Caco-2 (cell line): ENCODE measurements at regions not wholly inside any gene's neighbourhood (a gene's known extent, or its start where the extent isn't known, plus 50 kb on each side); places are given as distances from the start of the nearest gene placed in this dataset.

Source experiments
- BruUV-seq: library from RNA; stranded (reverse); fragments of 400-500 nt; replicated peaks from 2 replicates; lab custom pipeline; 2021; lab: Mats Ljungman, UMichigan
- CTCF ChIA-PET: fragments of 300-600 bp; sonication (Branson Sonifier 250); formaldehyde crosslinking; loops from one replicate; lab custom pipeline; 2022; ENCODE audit warnings: antibody characterized with exemption; lab: Charles Lee
- POLR2A ChIA-PET: fragments of 300-600 bp; sonication (Branson Sonifier 250); formaldehyde crosslinking; loops from one replicate; lab custom pipeline; 2022; ENCODE audit warnings: antibody characterized with exemption; lab: Charles Lee
- DNase-seq, 2 experiments: peaks; one replicate each; pipeline versions ENCODE4 v3.0.0 to v3.0.0-alpha.2; 2020 to 2022
- H3K27me3 ChIP-seq: replicated peaks from 2 replicates; pipeline ENCODE4 v1.6.0; 2011; ENCODE audit warnings: low read length; ENCODE audit not compliant: control insufficient read depth, insufficient read depth
- H3K36me3 ChIP-seq: 2 replicates; pipeline ENCODE4 v1.5.1; 2011; ENCODE audit warnings: low read length; ENCODE audit not compliant: control insufficient read depth, insufficient read depth
- H3K4me1 ChIP-seq: fragments of 250-450 bp; sonication (Bioruptor Pico); 2 replicates; pipeline ENCODE4 v1.5.1; 2020; ENCODE audit warnings: mild to moderate bottlenecking
- H3K4me3 ChIP-seq: 2 replicates; pipeline ENCODE4 v1.5.1; 2011; ENCODE audit warnings: low read depth, mild to moderate bottlenecking, control low read depth, low read length
- H3K9me3 ChIP-seq: fragments of 250-450 bp; sonication (Bioruptor Pico); 2 replicates; pipeline ENCODE4 v1.5.1; 2020; ENCODE audit warnings: mild to moderate bottlenecking, moderate library complexity
- H3K27ac Mint-ChIP-seq: one replicate; pipeline ENCODE4 v1.8.0; 2022; ENCODE audit warnings: mixed read lengths; ENCODE audit not compliant: unreplicated experiment
- H3K27me3 Mint-ChIP-seq: one replicate; pipeline ENCODE4 v1.8.0; 2022; ENCODE audit warnings: mixed read lengths; ENCODE audit not compliant: insufficient read depth, unreplicated experiment
- H3K36me3 Mint-ChIP-seq: one replicate; pipeline ENCODE4 v1.8.0; 2022; ENCODE audit warnings: mild to moderate bottlenecking, mixed read lengths; ENCODE audit not compliant: insufficient read depth, unreplicated experiment
- H3K4me1 Mint-ChIP-seq: one replicate; pipeline ENCODE4 v1.8.0; 2022; ENCODE audit warnings: low read depth, mixed read lengths; ENCODE audit not compliant: unreplicated experiment
- H3K4me3 Mint-ChIP-seq: one replicate; pipeline ENCODE4 v1.8.0; 2022; ENCODE audit warnings: mild to moderate bottlenecking, moderate library complexity, mixed read lengths; ENCODE audit not compliant: unreplicated experiment
- H3K9me3 Mint-ChIP-seq: one replicate; pipeline ENCODE4 v1.8.0; 2022; ENCODE audit warnings: mixed read lengths; ENCODE audit not compliant: unreplicated experiment
- CTCF ChIP-seq, 2 experiments: fragments of 200-600 bp in 1 of 2; IDR thresholded peaks; 1 replicate in 1 of 2; 2 replicates in 1 of 2; pipeline versions ENCODE4 v1.5.1 to v1.8.0; 2011 to 2022; ENCODE audit warnings: antibody characterized with exemption in 1 of 2, control low read depth in 1 of 2, inconsistent platforms in 1 of 2, low read depth in 1 of 2, low read length in 1 of 2, mild to moderate bottlenecking in 1 of 2, moderate library complexity in 1 of 2; ENCODE audit not compliant: insufficient read depth in 1 of 2, severe bottlenecking in 1 of 2, unreplicated experiment in 1 of 2
- intact Hi-C: fragments of 100-400 bp; cut with micrococcal nuclease; formaldehyde crosslinking; loops from one replicate; pipeline ENCODE4 v1.10.0; 2022; ENCODE audit not compliant: unreplicated experiment

- no peaks in the 10 kb centered on the region for H3K9me3 Mint-ChIP-seq
- no peaks in the 10 kb centered on the region for H3K9me3 ChIP-seq
- H3K4me1 ChIP-seq: peaks cover 11% of the 10 kb centered on the region; the same call in 1 of the 2 replicates
- ChIA-PET CTCF (no interaction called here), POLR2A (no interaction called here)
- intact Hi-C loops: loop anchor here (10.0 kb wide), 1 partner anchor 171 kb away; the partner anchor contains the start of gene EAPP
- no peak for TF ChIP-seq CTCF (IDR thresholded peaks at IDR 0.05; ENCODE audit: insufficient read depth in 1 of 2, low read depth in 1 of 2, low read length in 1 of 2, severe bottlenecking in 1 of 2, unreplicated experiment in 1 of 2)
- H3K36me3 Mint-ChIP-seq: no peaks in the 10 kb centered on the region
- H3K4me1 Mint-ChIP-seq: peaks cover 14% of the 10 kb centered on the region
- H3K36me3 ChIP-seq: no peaks in the 10 kb centered on the region
- no peak overlapping the region for H3K4me3 Mint-ChIP-seq
- no peaks in the 10 kb centered on the region for H3K27me3 Mint-ChIP-seq
- no peaks in the 10 kb centered on the region for H3K27me3 ChIP-seq
- BruUV-seq: no TSS peak
- no peak for DNase-seq
- H3K4me3 ChIP-seq: no peak overlapping the region
- no peak overlapping the region for H3K27ac Mint-ChIP-seq
Observed at GRCh38 chr14:34363733-34364134, 98.3 kb downstream of the SPTSSA start.

GRCh38 chr14:34362641-34363251 lies 99.3 kb downstream of the SPTSSA start:
- H3K9me3 Mint-ChIP-seq: no peaks in the 10 kb centered on the region
- Histone ChIP-seq H3K4me3 (no peak overlapping the region), H3K9me3 (no peaks in the 10 kb centered on the region), H3K27me3 (no peaks in the 10 kb centered on the region), H3K36me3 (no peaks in the 10 kb centered on the region), H3K4me1 (peaks cover 5% of the 10 kb centered on the region; the same call in 1 of the 2 replicates)
- TF ChIP-seq CTCF (IDR thresholded peaks at IDR 0.05; ENCODE audit: insufficient read depth in 1 of 2, low read depth in 1 of 2, low read length in 1 of 2, severe bottlenecking in 1 of 2, unreplicated experiment in 1 of 2): no peak
- DNase-seq: no peak
- POLR2A ChIA-PET: no interaction called here
- CTCF ChIA-PET: no interaction called here
- intact Hi-C loops: loop anchor here (10.0 kb wide), 1 partner anchor 172 kb away; the partner anchor contains the start of gene EAPP
- no peaks in the 10 kb centered on the region for H3K27me3 Mint-ChIP-seq
- H3K36me3 Mint-ChIP-seq: no peaks in the 10 kb centered on the region
- no peak overlapping the region for H3K4me3 Mint-ChIP-seq
- H3K27ac Mint-ChIP-seq: no peak overlapping the region
- BruUV-seq: no TSS peak
- H3K4me1 Mint-ChIP-seq: peaks cover 14% of the 10 kb centered on the region

DNA sequence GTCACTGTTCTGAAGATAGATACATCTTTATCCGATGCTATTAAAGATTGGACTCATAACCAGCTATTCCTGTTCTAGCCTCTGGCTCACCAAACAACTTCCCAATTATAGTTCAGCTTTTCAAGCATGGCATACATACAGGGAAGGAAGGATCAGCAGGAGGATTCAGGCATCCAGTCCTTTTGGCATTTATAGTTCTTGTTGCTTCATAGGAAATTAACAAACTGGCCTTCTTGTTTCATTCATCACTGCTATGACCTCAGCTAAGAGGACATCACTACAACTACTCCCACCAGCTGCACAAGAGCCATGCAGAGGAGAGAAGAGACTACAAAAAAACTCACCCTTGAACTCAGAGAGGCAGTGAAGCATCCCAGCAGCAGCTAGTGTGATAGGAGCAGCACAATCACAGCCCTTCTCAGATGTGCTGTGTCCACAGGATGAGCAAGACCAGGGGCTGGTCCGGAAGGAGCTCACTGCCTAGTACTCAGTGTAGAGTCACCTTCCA lies 100.5 kb downstream of the SPTSSA start:
- Mint-ChIP-seq H3K9me3 (no peaks in the 10 kb centered on the region), H3K27me3 (no peaks in the 10 kb centered on the region), H3K36me3 (no peaks in the 10 kb centered on the region), H3K27ac (no peak overlapping the region), H3K4me3 (no peak overlapping the region), H3K4me1 (peaks cover 14% of the 10 kb centered on the region)
- ChIA-PET POLR2A (no interaction called here), CTCF (no interaction called here)
- no peak for TF ChIP-seq CTCF (IDR thresholded peaks at IDR 0.05; ENCODE audit: insufficient read depth in 1 of 2, low read depth in 1 of 2, low read length in 1 of 2, severe bottlenecking in 1 of 2, unreplicated experiment in 1 of 2)
- intact Hi-C loops: loop anchor here (10.0 kb wide), 1 partner anchor 173 kb away; the partner anchor contains the start of gene EAPP
- Histone ChIP-seq H3K4me1 (peaks cover 5% of the 10 kb centered on the region; the same call in 1 of the 2 replicates), H3K9me3 (no peaks in the 10 kb centered on the region), H3K27me3 (no peaks in the 10 kb centered on the region), H3K4me3 (no peak overlapping the region), H3K36me3 (no peaks in the 10 kb centered on the region)
- BruUV-seq: no TSS peak
- no peak for DNase-seq
